ENCODE measurements at regions not wholly inside any gene's neighbourhood (a gene's known extent, or its start where the extent isn't known, plus 50 kb on each side); places are given as distances from the start of the nearest gene placed in this dataset.

DNA sequence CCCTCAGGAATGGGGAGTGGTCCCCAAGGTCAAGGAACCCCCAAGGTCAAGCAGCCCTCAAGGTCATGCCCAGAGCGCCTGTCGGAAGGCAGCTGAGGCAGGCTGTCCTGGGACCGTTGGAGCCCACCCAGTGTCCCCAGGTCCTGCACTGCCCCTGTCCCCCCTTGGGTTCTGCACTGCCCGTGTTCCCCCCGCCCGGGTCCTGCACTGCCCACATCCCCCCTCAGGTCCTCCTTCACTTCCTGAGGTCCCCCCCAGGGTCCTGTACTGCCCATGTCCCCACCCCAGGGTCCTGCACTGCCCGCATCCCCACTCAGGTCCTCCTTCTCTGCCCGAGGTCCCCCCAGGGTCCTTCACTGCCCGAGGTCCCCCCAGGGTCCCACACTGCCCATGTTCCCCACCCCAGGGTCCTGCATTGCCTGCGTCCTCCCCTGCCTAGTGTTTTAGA is 1073.0 kb downstream of the BRD1 start:
- H3K9ac ChIP-seq = no peak overlapping the region
- no peaks in the 10 kb centered on the region for H3K4me1 ChIP-seq (ENCODE audit: insufficient read depth)
- no peak overlapping the region for H3K27ac ChIP-seq
- DNase-seq = no peak
- no peaks in the 10 kb centered on the region for H3F3A ChIP-seq (ENCODE audit: insufficient read depth)
- H2AFZ ChIP-seq = no peak overlapping the region
- TF ChIP-seq EZH2 (IDR thresholded peaks at IDR 0.05; ENCODE audit: insufficient read depth, poor library complexity, severe bottlenecking) (no peak), EZH2phosphoT487 (IDR thresholded peaks at IDR 0.05; ENCODE audit: insufficient read depth, low read depth) (no peak)
- in situ Hi-C loops (cut with MboI) = no loop called here
- H3K27me3 ChIP-seq (replicated peaks; ENCODE audit: insufficient read depth) = no peaks in the 10 kb centered on the region
- WGBS, 2 experiments (ENCODE audit: low coverage in 1 of 2, low lambda C conversion rate in 2 of 2, missing lambda C conversion rate in 2 of 2) = 50 to 52% methylated on average over 4 to 10 of the region's 10 CpGs
- no peak overlapping the region for H3K4me3 ChIP-seq
- H3K36me3 ChIP-seq (ENCODE audit: low read depth) = no peaks in the 10 kb centered on the region
- no peak overlapping the region for H3K4me2 ChIP-seq (ENCODE audit: unreplicated experiment)
- no peaks in the 10 kb centered on the region for H4K20me1 ChIP-seq (ENCODE audit: insufficient read depth)
- no peaks in the 10 kb centered on the region for H3K79me2 ChIP-seq (ENCODE audit: insufficient read depth)
- H3K9me3 ChIP-seq (ENCODE audit: low read depth) = no peaks in the 10 kb centered on the region
- no peaks in the 10 kb centered on the region for H3K9me2 ChIP-seq (ENCODE audit: insufficient read depth)

- no peak for DNase-seq
- Histone ChIP-seq H3K9ac (no peak overlapping the region), H3F3A (ENCODE audit: insufficient read depth) (no peaks in the 10 kb centered on the region), H3K27me3 (replicated peaks; ENCODE audit: insufficient read depth) (no peaks in the 10 kb centered on the region), H3K4me3 (no peak overlapping the region), H3K27ac (no peak overlapping the region), H3K36me3 (ENCODE audit: low read depth) (no peaks in the 10 kb centered on the region), H3K79me2 (ENCODE audit: insufficient read depth) (no peaks in the 10 kb centered on the region), H3K9me2 (ENCODE audit: insufficient read depth) (no peaks in the 10 kb centered on the region), H3K4me1 (ENCODE audit: insufficient read depth) (no peaks in the 10 kb centered on the region), H3K4me2 (ENCODE audit: unreplicated experiment) (no peak overlapping the region), H3K9me3 (ENCODE audit: low read depth) (no peaks in the 10 kb centered on the region), H2AFZ (no peak overlapping the region), H4K20me1 (ENCODE audit: insufficient read depth) (no peaks in the 10 kb centered on the region)
- TF ChIP-seq EZH2phosphoT487 (IDR thresholded peaks at IDR 0.05; ENCODE audit: insufficient read depth, low read depth) = no peak
- no peak for TF ChIP-seq EZH2 (IDR thresholded peaks at IDR 0.05; ENCODE audit: insufficient read depth, poor library complexity, severe bottlenecking)
- in situ Hi-C loops (cut with MboI) = no loop called here
- WGBS, 2 experiments (ENCODE audit: low coverage in 1 of 2, low lambda C conversion rate in 2 of 2, missing lambda C conversion rate in 2 of 2) = 60 to 61% methylated on average over 22 to 25 of the region's 25 CpGs
These were observed 1073.7 kb downstream of the BRD1 start for GRCh38 chr22:48753752-48754517.

- no peak overlapping the region for H2AFZ ChIP-seq
- H3K4me3 ChIP-seq = no peak overlapping the region
- DNase-seq = no peak
- H3F3A ChIP-seq (ENCODE audit: insufficient read depth) = no peaks in the 10 kb centered on the region
- H3K4me2 ChIP-seq (ENCODE audit: unreplicated experiment) = no peak overlapping the region
- no peaks in the 10 kb centered on the region for H3K9me3 ChIP-seq (ENCODE audit: low read depth)
- H3K27me3 ChIP-seq (replicated peaks; ENCODE audit: insufficient read depth) = no peaks in the 10 kb centered on the region
- H3K9ac ChIP-seq = no peak overlapping the region
- in situ Hi-C loops (cut with MboI) = no loop called here
- H3K79me2 ChIP-seq (ENCODE audit: insufficient read depth) = no peaks in the 10 kb centered on the region
- no peaks in the 10 kb centered on the region for H4K20me1 ChIP-seq (ENCODE audit: insufficient read depth)
- TF ChIP-seq EZH2phosphoT487 (IDR thresholded peaks at IDR 0.05; ENCODE audit: insufficient read depth, low read depth) (no peak), EZH2 (IDR thresholded peaks at IDR 0.05; ENCODE audit: insufficient read depth, poor library complexity, severe bottlenecking) (no peak)
- WGBS, 2 experiments (ENCODE audit: low coverage in 1 of 2, low lambda C conversion rate in 2 of 2, missing lambda C conversion rate in 2 of 2) = 64 to 67% methylated on average over 10 of the region's 10 CpGs
- no peaks in the 10 kb centered on the region for H3K9me2 ChIP-seq (ENCODE audit: insufficient read depth)
- H3K36me3 ChIP-seq (ENCODE audit: low read depth) = no peaks in the 10 kb centered on the region
- no peaks in the 10 kb centered on the region for H3K4me1 ChIP-seq (ENCODE audit: insufficient read depth)
- no peak overlapping the region for H3K27ac ChIP-seq
These were observed 1074.3 kb downstream of the BRD1 start for GRCh38 chr22:48753381-48753730.

- Histone ChIP-seq H3K27ac (no peak overlapping the region), H4K20me1 (ENCODE audit: insufficient read depth) (no peaks in the 10 kb centered on the region), H3K36me3 (ENCODE audit: low read depth) (no peaks in the 10 kb centered on the region), H3F3A (ENCODE audit: insufficient read depth) (no peaks in the 10 kb centered on the region), H3K27me3 (replicated peaks; ENCODE audit: insufficient read depth) (no peaks in the 10 kb centered on the region), H3K9me3 (ENCODE audit: low read depth) (no peaks in the 10 kb centered on the region), H3K4me3 (no peak overlapping the region), H3K9me2 (ENCODE audit: insufficient read depth) (no peaks in the 10 kb centered on the region), H3K4me2 (ENCODE audit: unreplicated experiment) (no peak overlapping the region), H3K4me1 (ENCODE audit: insufficient read depth) (no peaks in the 10 kb centered on the region), H2AFZ (no peak overlapping the region), H3K79me2 (ENCODE audit: insufficient read depth) (no peaks in the 10 kb centered on the region), H3K9ac (no peak overlapping the region)
- WGBS, 2 experiments (ENCODE audit: low coverage in 1 of 2, low lambda C conversion rate in 2 of 2, missing lambda C conversion rate in 2 of 2) = 59% methylated on average over 19 to 22 of the region's 22 CpGs
- TF ChIP-seq EZH2phosphoT487 (IDR thresholded peaks at IDR 0.05; ENCODE audit: insufficient read depth, low read depth) = no peak
- TF ChIP-seq EZH2 (IDR thresholded peaks at IDR 0.05; ENCODE audit: insufficient read depth, poor library complexity, severe bottlenecking) = no peak
- no peak for DNase-seq
- in situ Hi-C loops (cut with MboI) = no loop called here
These were observed 1075.0 kb downstream of the BRD1 start for GRCh38 chr22:48752451-48753380.
